ENCODE measurements at regions not wholly inside any gene's neighbourhood (a gene's known extent, or its start where the extent isn't known, plus 50 kb on each side); places are given as distances from the start of the nearest gene placed in this dataset.

DNA sequence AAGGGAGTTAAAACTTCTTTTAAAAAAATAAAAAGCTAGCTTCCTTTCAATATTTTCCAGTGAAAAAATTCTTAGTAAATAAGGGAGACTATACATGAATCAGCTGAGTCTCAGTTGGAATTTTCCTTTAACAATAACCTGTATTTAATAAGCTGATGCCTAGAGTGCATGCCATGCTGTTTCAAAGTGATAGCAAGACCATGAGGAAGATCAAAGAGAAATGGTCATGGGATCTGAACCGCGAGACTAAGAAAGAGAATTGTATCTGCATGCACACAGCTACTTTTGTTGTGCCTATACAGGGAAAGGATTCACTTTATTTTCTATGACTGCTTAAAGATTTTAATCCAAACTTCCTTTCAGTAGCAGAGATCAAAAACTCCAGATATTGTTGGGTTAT, 2217.0 kb downstream of the MAT2B start:
- TF ChIP-seq CTCF (IDR thresholded peaks at IDR 0.05): no peak
- no peak for TF ChIP-seq ZFX (IDR thresholded peaks at IDR 0.05; ENCODE audit: borderline replicate concordance)
- no peak overlapping the region for H3K27ac ChIP-seq

- TF ChIP-seq CTCF (IDR thresholded peaks at IDR 0.05): no peak
- no peak for TF ChIP-seq ZFX (IDR thresholded peaks at IDR 0.05; ENCODE audit: borderline replicate concordance)
- H3K27ac ChIP-seq: no peak overlapping the region
Observed at GRCh38 chr5:165723931-165724330, 2218.5 kb downstream of the MAT2B start.

DNA sequence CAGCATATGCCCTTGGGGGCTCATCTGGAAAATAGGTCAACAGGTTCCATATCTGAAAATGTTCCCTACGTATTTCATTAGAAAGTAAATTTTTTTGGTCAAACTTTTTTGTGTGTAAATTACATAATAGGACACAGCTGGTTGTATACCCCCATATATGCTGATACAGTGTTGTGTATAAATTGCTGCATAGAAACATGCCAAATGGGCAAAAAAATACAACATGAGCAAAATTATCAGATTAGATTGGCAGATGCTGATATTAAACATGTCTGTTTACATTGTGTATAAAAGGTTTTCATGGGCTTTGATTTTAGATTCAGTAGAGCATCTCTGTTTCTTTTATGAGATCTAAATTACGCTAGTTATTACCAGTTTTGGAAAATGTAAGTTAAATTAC, 2223.0 kb downstream of the MAT2B start:
- H3K27ac ChIP-seq: no peak overlapping the region
- TF ChIP-seq ZFX (IDR thresholded peaks at IDR 0.05; ENCODE audit: borderline replicate concordance) (no peak), CTCF (IDR thresholded peaks at IDR 0.05) (no peak)

DNA sequence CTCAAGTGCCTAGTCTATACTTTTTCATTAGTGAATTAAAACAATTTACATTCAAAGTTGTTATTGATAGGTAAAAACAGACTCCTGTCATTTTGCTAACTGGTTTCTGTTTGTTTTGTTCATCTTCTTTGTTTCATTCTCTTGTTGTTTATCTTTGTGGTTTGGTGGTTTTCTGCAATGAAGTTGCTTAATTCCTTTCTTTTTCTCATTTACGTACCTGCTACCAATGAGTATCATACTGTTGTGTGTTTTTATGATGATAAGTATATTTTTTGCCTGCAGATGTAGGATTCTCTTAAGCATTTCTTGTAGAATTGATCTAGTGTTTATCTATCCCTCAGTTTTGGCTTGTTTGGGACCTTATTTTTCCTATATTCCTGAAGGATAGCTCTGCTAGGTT, 2230.0 kb downstream of the MAT2B start:
- TF ChIP-seq CTCF (IDR thresholded peaks at IDR 0.05): no peak
- no peak for TF ChIP-seq ZFX (IDR thresholded peaks at IDR 0.05; ENCODE audit: borderline replicate concordance)
- H3K27ac ChIP-seq: no peak overlapping the region

DNA sequence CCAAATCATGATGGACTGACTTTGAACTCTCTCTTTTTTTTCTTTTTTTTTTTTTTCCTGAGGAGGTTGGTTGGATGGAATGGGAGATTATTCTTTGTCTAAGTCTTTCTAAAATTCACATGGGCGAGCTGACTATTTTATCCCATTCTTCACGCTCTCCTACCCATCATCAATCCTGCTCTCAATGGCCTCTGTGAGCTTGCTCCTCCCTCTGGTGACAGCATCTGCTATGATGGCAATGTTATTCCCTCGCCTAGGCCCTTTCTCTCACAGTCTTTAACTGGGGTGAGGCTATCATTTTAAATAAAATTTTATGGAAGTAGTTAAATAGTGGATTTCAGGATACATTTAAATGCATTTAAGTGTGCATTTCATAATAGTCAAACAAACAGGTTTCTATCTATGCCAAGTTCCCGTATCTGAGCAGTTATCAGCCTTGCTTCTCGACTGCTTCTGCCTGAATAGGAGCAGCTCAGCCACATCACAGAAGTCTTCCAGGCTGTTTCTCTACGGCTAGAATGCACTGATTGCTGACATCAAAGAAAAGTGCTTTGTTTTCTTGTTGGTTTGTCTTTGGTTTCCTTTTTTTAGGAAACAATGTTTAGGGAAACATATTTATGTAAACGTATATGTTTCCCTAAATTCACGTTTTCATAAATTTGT, 2233.8 kb downstream of the MAT2B start:
- TF ChIP-seq ZFX (IDR thresholded peaks at IDR 0.05; ENCODE audit: borderline replicate concordance): no peak
- TF ChIP-seq CTCF (IDR thresholded peaks at IDR 0.05): no peak
- no peak overlapping the region for H3K27ac ChIP-seq

DNA sequence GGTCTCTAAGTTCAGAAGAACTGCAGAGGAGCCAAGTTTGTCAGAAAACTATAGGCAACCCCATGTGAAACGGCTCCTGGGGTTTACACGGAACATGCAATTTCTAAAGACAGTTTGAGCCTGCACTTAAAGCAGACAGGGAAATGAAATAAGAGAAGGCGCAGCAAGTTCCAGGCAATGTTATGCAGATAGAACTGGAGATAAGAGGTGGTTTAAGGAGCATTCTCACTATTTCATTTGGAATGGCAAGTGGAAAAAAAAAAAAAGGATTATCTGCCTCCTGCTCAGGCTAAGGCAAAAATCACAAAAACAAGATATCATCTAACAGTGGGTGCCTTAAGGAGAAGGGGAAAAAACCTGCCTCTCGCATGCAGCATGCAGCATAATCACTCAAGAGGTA, 2252.4 kb downstream of the MAT2B start:
- no peak for TF ChIP-seq ZFX (IDR thresholded peaks at IDR 0.05; ENCODE audit: borderline replicate concordance)
- TF ChIP-seq CTCF (IDR thresholded peaks at IDR 0.05): no peak
- no peak overlapping the region for H3K27ac ChIP-seq

- H3K27ac ChIP-seq: no peak overlapping the region
Observed at GRCh38 chr5:165775111-165775510, 2269.7 kb downstream of the MAT2B start.

More at GRCh38 chr5:165775111-165775510, 2269.7 kb downstream of the MAT2B start:
- TF ChIP-seq ZFX (IDR thresholded peaks at IDR 0.05; ENCODE audit: borderline replicate concordance) (no peak), CTCF (IDR thresholded peaks at IDR 0.05) (no peak)
